GM04503 (cell line): ENCODE measurements at regions not wholly inside any gene's neighbourhood (a gene's known extent, or its start where the extent isn't known, plus 50 kb on each side); places are given as distances from the start of the nearest gene placed in this dataset.
"Not testable (repeated sequence)": the region's sequence is repeated elsewhere in the genome, so short reads cannot be mapped to it uniquely, and the experiment has no call there.

Experiments used
- DNase-seq: peaks from one replicate; pipeline ENCODE4 v3.0.0-alpha.2; 2012; ENCODE audit warnings: low read depth

DNA sequence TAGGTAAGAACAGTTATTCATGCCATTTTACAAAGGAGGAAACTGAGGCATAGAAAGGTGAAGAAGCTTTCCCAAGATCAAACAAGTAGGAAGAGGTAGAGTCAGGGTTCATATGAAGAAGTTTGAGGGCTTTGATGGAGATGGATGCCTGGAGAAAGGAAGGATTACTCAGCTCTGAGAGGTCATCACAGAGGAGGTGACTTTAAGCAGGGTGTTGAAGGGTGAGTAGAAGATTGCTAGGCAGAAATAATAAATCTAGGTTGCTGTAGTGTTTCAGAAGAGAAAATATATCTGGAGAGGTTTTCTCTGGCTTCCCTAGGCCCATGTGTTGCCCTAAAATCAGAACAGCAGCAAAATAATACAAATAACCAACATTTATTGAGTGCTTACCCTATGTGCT, 196.3 kb downstream of the PALM2AKAP2 start:
- no peak for DNase-seq

DNA sequence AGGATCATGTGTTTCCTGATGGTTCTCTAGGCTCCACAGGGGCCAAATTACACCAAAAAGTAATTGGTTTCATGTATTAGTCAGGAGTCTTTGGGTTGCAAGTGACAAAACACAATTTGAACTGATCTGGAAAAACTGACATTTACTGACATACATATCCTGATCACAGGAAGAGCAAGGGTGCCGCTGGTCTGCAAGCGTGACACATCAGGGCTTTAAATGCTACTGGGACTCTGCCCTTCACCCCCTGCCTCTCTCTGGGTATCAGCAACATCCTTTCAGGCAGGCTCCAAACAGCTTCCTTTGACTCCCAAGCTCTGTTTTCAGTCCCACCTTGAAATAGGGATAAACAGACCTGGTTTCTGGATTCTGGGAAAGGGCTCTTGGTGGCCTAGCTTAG, 197.5 kb downstream of the PALM2AKAP2 start:
- no peak for DNase-seq

DNA sequence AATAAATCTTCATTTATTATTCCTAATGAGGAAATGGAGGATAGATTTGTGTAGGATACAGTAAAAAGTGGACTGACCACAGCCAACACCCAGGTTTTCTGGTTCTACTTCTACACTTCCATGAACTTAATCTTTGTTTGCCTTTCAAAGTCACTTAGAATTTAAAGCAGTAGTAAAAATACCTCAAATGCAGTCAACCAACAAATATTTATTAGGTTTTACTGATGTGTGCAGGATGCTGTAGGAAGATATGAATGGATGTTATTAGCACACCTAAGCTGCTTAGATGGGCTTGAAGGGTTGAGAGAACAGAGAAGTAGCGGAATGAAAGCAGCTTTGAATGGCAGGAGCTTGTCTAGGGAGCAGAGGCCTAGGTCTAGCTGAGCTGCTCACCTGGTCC, 201.1 kb downstream of the PALM2AKAP2 start:
- no peak for DNase-seq

DNA sequence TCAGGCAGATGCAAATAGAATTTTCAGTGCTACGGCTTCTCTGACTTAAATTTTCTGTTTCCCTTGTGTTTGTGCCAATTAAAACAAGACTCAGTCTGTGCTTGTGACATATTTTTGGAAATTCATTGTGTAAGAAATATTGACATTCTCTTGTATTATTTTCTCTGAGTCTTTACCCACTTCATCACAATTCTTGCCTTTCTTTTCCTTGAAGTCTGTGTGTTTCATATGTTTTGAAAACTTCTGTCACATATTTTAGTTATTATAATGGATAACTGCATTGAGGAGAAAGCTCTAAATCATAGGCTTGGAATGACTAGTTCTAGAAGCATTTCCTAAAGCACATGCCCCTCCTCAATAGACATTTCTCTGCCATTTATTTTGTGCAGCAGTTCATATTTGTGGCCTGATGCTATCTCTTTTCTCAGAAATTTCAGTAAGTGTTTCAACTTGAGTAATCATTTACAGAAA, 206.6 kb downstream of the PALM2AKAP2 start:
- peak; percentile 97 for DNase-seq

DNA sequence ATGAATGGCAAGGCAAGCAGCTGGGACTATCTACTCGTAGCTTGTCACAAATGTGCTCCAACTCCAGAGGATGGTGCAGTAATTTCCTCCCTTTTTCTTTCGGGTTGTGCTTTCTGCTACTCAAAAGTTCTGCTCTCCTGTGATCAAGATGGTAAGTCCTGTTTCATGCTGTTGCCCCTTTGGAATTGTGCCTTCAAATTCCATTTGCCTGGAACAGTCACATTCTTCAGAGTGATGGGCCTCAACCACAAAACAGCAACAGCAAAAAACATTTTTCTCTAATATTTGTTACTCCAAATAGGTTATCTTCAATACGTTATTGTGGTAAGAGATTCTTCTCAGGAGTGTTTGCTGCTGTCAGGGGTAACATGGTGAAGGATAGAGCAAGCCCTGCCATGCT, 209.3 kb downstream of the PALM2AKAP2 start:
- DNase-seq: peak; percentile 70

DNA sequence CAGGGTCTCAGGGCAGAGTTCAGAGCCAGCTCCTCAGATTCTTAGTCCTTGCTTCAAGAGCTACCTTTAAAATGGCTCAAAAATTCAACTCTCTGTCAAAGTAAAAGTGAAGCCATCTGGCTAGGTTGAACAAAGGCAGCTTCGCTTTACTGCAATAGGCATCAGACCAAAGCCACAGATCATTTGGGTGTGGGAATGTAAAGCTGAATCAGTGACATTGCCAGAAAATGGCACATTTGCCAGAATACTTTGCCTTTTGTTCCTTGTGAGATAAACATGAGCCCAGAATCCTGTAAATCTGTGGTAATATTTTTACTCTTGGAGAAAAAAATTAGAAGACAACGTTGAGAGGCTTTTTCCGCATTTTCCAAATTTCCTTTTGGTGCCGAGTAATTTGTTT, 210.5 kb downstream of the PALM2AKAP2 start:
- DNase-seq: no peak

DNA sequence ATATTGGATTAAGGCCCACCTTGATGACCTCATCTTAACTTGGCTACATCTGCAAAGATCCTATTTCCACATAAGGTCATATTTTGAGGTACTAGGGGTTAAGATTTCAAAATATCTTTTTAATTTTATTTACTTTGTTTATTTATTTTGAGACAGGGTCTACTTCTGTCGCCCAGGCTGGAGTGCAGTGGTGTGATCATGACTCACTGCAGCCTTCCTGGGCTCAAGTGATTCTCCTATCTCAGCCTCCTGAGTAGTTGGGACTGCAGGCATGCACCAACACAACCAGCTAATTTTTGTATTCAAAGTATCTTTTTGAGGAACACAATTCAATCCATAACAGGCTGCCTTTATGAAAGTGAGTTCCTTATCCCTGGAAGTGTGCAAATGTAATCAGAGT, 212.3 kb downstream of the PALM2AKAP2 start:
- no peak for DNase-seq

DNA sequence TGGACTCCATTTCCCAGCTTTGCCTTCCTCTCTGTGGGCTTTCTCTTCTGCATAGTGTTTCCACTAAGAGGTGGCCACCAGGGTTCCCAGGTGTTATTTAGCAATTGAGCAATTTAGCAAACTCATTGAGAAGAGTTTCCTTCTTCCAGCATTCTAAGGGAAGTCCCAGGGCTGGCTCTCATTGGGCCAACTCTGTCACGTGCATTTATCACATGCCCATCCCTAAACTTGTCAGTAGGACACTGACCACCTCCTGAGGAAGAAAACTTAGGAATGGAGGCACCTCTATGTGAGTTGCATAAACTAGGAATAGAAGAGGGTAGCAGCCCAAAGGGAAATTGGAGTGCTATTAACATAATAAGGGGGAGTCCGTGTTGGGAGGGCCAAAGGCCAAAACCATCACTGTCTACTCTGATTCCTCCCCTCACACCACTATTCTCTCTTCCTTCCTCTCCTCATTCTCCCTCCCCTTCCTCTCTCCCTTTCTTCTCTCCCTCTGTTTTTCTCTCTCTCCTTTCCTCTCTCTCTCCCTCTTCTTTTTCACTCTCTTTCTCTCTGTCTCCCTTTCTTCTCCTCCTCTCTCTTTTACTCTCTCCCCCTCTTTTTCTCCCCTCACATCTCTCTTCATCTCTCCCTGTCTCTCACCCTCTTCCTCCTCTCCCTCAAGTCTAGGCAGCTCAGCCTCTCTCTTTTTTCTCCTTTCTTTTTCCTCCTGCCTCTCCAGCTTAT, 213.4 kb downstream of the PALM2AKAP2 start:
- DNase-seq: no peak

DNA sequence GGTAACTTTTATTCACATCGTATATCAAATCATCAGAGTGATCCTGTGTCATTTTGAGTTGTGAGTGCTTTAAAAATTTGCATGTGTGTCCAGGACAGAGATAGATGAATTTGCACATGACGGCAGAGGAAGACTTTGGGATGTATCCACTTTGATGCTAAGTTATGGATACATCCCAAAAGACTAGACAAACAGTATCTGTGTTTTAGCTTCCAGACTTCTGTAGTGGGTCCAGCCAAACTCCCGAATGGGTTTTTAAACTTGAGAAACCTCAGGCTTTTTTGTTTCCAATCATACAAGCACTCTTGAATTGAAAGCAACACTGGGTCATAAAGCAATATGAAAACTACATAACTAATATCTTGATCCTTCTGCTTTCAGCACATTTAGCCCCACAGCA, 213.8 kb downstream of the C9orf152 start:
- no peak for DNase-seq

DNA sequence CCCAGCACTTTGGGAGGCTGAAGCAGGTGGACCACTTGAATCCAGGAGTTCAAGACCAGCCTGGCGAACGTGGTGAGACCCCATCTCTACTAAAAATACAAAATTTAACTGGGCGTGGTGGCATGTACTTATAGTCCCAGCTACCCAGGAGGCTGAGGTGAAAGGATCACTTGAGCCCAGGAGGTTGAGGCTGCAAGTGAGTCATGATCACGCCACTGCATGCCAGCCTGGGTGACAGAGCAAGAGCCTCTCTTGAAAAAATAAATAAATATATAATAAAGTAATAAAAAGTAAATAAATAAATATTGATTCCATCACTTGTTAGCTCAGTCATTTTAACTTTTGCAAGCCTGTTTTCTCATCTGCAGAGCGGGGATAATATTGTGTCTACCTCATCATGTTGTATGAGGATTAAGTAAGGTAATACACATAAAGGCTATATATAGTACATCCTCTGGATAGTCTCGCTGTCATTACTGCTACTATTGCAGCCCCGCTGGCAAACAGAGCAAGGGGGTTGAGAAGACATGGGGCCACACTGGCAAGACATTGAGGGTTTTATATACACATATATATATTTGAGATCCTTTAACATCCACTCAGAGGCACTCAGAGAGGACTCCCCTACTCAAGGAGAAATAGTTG, 210.9 kb downstream of the C9orf152 start:
- no peak for DNase-seq

DNA sequence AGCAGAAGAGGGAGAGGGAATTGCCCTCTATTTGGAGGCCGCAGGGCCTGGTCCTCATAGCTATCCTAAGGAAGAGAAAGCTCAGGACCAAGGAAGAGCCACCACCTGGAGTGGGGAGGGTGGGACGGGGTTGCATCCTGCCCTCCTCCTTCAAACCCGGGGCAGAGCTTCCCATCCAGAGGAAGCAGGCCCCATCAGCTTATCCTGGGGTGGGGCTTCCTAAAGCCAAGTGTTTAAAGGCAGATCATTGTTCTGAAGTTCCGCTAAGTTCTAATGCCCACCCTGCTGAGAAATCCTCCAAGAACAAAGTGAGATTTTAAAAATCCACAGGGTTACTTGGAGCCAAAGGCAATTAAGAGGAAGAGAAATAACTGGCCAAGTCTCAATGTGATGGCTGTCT, 210.3 kb downstream of the C9orf152 start:
- DNase-seq: no peak

DNA sequence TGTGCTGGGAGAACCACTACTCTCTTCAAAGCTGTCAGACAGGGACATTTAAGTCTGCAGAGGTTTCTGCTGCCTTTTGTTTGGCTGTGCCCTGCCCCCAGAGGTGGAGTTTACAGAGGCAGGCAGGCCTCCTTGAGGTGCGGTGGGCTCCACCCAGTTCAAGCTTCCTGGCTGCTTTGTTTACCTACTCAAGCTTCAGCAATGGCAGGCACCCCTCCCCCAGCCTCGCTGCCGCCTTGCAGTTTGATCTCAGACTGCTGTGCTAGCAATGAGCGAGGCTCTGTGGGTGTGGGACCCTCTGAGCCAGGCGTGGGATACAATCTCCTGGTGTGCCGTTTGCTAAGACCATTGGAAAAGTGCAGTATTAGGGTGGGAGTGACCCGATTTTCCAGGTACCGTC, 202.4 kb downstream of the C9orf152 start:
- not testable (repeated sequence) for DNase-seq

DNA sequence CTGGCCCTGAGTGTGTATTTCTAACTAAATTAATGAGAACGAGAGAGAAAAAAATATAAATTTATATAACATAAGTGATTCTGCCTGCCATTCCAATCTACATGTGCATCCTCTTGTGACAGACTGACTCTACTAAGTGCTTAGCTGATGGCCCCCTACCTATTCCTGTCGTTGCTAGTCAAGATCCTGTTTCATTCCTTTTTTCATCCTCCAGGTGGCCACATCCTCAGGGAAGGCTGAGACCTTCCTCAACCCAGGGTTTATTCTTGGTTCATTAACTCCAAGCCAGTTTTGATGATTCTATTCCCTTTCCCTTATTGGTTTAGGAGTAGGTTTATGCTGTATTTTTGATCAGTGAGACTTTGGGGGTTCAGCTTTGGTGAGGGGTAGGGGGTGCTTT, 201.3 kb downstream of the C9orf152 start:
- no peak for DNase-seq

DNA sequence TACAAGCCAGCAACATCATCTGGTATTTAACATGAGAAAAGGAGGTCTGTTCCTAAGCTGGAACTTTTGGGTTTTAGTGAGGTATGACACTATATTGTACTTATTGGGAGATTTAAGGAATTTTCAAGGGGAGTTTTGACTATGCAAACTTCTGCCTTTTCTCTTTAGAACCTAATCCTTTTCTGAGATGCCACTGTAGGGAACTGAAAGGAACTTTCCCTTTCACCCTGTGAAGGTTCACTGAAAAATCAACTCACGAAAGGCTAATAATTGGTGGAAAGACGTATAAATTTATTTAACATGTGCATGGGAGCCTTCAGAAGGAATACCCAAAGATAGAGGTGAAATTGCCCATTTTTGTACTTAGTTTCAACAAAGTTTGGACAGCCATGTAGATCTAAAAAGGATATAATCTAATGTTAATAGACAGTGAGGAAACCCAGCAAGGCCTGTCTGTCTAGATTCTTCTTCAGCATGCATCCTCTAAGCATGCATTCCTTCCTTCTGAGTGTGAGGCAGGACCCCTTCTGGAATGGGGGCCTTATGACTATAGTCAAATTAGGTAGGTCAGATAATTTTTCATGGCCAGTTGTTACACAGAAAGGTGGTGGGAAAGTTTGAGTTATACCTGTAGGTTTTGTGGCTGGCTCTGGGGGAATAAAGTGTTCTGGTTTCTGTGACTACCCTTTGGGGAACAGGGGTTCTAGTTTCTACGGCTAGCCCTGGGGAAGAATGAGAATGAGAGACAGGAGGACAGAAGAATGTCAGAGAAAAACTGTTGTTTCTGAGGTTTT, 200.3 kb downstream of the C9orf152 start:
- DNase-seq: no peak

DNA sequence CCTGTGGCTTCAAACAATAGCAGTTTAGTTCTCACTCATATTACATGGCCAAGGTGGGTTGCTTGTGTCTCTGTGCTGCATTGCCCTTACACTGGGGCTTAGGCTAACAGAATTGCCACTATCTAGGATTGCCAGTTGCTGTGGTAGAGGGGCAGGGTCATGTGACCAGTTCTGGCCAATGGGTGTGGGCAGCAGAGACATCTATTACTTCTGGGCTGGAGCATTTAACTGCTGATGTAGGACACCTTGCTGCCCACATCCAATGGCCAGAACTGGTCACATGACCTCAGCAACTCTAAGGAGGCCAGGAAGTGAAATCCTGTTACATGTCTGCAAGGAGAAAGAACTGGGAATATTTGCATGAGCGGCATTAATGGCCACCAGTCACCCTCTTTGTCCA, 199.3 kb downstream of the C9orf152 start:
- DNase-seq: no peak

DNA sequence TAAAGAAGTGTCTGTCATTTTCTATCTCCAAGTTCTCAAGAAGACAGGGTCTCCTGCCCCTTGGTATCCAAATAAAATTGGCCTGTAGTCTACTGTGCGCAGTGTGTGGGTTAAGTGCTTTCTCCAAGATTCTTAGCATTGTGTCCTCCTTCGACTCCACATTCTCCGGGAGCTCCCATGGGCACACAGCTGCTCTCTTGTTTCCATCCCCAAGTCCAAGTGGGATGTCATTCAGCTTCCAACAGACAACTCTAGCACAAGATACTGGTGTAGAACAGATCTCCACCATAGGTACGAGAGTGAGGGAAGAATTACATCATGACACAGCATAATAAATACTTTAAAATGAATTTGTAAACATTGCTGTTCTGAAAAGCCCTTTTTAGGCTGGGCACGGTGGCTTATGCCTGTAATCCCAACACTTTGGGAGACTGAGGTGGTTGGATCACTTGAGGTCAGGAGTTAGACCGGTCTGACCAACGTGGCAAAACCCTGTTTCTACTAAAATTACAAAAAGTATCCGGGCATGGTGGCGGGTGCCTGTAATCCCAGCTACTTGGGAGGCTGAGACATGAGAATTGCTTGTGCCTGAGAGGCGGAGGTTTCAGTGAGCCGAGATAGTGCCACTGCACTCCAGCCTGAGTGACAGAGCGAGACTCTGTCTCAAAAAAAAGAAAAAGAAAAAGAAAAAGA, 196.2 kb downstream of the C9orf152 start:
- no peak for DNase-seq

DNA sequence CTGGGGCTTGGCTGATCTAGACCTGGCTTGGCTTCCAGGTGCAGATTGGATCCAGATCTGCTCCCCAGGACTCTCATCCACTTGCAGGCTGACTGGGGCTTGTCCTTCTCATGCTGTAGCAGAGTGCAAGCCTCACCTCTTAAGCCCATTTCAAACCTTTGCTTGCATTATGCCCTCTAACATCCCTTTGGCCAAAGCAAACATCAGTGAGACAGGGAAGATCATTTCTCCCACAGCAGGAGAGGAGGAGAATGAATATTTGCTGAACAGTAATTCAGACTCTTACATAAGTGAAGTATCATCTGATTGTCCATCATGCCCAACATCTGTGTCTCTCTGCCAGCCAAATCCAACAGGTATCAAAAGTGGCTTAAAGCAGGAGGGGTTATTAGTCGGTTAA, 194.9 kb downstream of the C9orf152 start:
- DNase-seq: no peak

DNA sequence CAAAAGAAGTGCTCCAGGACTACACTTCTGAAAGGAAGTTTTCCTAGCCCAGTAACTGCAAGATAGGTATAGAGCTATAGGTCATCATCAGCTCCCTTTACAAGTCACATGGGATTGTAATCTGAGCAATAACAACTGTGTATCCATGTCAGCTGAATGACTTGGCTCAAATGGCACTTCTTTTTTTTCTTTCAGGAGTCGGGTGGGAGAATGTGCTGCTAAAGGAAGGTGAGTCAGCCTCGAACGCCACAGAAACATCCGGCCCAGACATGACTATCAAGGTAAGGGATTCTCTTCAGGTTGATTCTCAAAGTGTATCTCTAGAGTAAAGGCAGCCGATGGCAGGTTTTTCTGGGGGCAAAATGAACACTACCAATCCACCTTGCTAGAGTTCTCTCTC, 192.2 kb downstream of the C9orf152 start:
- DNase-seq: no peak

DNA sequence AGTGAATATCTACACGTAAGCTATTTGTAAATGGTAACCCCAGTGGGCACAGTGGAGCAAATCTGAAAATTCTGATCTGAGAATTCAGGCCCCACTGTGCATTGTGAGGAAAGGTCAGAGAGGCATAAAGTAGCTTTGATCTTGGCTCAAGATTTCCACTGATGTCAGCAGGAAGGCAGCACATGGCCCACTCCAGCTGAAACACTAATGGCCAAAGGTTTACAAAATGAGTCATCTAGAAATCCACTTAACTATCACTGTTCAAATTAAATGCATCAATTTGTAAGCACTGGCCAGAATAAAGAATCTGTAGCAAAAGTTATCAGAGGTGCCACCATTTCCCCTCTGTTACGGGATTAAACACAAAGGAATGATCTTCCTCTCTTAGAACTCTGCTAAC, 191.6 kb downstream of the C9orf152 start:
- DNase-seq: no peak

DNA sequence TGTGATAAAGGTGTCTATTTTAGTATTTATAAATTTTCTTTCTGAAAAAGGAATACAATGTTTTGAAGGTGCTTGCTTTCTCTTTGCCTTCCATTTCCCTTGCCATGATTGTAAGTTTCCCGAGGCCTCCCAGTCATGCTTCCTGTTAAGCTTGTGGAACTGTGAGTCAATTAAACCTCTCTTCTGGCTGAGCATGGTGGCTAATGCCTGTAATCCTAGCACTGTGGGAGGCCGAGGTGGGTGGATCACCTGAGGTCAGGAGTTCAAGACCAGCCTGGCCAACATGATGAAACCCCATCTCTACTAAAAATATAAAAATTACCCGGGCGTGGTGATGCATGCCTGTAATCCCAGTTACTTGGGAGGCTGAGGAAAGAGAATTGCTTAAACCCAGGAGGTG, 187.7 kb downstream of the C9orf152 start:
- DNase-seq: not testable (repeated sequence)

DNA sequence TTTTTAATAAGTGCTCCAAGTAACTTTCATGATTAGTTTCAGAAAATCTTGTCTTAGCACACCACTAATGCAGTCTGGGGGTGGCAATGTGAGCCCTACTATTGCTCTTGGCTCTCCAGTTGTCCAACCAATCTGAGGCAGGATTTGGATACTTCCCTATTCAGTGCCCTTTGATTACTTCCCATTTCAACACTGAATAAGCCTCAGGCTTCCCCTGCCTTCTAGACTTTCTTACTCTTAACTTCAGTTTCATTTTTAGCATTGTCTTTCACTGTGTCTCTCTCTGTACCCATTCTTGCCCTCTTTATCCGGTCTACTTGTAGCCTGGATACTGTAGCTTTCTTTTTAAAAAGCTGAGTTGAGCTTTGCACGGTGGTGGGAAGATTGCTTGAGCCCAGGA, 186.1 kb downstream of the C9orf152 start:
- DNase-seq: no peak

DNA sequence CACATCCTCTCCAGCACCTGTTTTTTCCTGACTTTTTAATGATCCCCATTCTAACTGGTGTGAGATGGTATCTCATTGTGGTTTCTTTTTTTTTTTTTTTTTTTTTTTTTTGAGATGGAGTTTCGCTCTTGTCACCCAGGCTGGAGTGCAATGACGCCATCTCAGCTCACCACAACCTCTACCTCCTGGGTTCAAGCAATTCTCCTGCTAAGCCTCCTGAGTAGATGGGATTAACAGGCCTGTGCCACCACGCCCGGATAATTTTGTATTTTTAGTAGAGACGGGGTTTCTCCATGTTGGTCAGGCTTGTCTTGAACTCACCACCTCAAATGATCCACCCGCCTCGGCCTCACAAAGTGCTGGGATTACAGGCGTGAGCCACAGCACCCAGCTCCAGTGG, 184.7 kb downstream of the C9orf152 start:
- not testable (repeated sequence) for DNase-seq
